Mesothelial cell of epicardium (in vitro differentiated cells): ENCODE measurements at regions not wholly inside any gene's neighbourhood (a gene's known extent, or its start where the extent isn't known, plus 50 kb on each side); places are given as distances from the start of the nearest gene placed in this dataset.
"Not testable (repeated sequence)": the region's sequence is repeated elsewhere in the genome, so short reads cannot be mapped to it uniquely, and the experiment has no call there.

Experiments used
- DNase-seq, 2 experiments: peaks; one replicate each; pipeline ENCODE4 v3.0.0; 2021; ENCODE audit warnings: low spot score in 2 of 2; ENCODE audit not compliant: unreplicated experiment in 2 of 2
- H3K27ac Mint-ChIP-seq: 2 replicates; pipeline ENCODE4 v1.8.0; 2021; ENCODE audit warnings: mixed read lengths
- H3K27me3 Mint-ChIP-seq: 2 replicates; pipeline ENCODE4 v1.8.0; 2021; ENCODE audit warnings: low read depth, mixed read lengths
- H3K36me3 Mint-ChIP-seq: 2 replicates; pipeline ENCODE4 v1.8.0; 2021; ENCODE audit warnings: mixed read lengths
- H3K4me1 Mint-ChIP-seq: 2 replicates; pipeline ENCODE4 v1.8.0; 2021; ENCODE audit warnings: mixed read lengths
- H3K4me3 Mint-ChIP-seq: 2 replicates; pipeline ENCODE4 v1.8.0; 2021; ENCODE audit warnings: mild to moderate bottlenecking, moderate library complexity, mixed read lengths
- H3K9me3 Mint-ChIP-seq: 2 replicates; pipeline ENCODE4 v1.8.0; 2021; ENCODE audit warnings: mixed read lengths
- TF ChIP-seq, protein P1 (sequence below): fragments of 200-600 bp; sonication (generic); IDR thresholded peaks from one replicate; pipeline ENCODE4 v1.5.0; 2021; ENCODE audit warnings: antibody characterized with exemption; ENCODE audit not compliant: unreplicated experiment

DNA sequence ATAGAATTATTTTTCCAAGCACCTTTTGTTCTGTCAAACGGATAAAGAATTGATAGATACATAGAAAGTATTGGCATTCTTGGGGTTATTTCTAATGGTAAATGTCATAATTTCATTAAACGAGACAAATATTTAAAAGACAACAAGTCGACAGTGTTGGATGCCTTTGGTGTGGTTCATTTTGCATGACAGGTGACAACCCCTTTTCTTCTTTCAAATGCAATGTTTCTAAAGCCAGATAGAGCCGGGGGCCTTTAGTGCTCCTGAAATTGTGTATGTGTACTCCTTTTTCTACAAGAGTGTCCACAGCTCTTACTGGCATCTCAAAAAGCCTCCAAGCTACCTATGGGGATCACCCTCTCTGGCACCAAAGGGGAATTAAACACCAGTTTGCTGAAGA lies 350.8 kb upstream of the ID2 start:
- H3K9me3 Mint-ChIP-seq: peaks cover 4% of the 10 kb centered on the region
- TF ChIP-seq, protein P1, sequence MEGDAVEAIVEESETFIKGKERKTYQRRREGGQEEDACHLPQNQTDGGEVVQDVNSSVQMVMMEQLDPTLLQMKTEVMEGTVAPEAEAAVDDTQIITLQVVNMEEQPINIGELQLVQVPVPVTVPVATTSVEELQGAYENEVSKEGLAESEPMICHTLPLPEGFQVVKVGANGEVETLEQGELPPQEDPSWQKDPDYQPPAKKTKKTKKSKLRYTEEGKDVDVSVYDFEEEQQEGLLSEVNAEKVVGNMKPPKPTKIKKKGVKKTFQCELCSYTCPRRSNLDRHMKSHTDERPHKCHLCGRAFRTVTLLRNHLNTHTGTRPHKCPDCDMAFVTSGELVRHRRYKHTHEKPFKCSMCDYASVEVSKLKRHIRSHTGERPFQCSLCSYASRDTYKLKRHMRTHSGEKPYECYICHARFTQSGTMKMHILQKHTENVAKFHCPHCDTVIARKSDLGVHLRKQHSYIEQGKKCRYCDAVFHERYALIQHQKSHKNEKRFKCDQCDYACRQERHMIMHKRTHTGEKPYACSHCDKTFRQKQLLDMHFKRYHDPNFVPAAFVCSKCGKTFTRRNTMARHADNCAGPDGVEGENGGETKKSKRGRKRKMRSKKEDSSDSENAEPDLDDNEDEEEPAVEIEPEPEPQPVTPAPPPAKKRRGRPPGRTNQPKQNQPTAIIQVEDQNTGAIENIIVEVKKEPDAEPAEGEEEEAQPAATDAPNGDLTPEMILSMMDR: no peak
- H3K27me3 Mint-ChIP-seq: no peaks in the 10 kb centered on the region
- H3K4me1 Mint-ChIP-seq: peaks cover 12% of the 10 kb centered on the region
- no peak for DNase-seq
- H3K27ac Mint-ChIP-seq: no peak overlapping the region
- H3K36me3 Mint-ChIP-seq: no peaks in the 10 kb centered on the region
- H3K4me3 Mint-ChIP-seq: no peak overlapping the region

DNA sequence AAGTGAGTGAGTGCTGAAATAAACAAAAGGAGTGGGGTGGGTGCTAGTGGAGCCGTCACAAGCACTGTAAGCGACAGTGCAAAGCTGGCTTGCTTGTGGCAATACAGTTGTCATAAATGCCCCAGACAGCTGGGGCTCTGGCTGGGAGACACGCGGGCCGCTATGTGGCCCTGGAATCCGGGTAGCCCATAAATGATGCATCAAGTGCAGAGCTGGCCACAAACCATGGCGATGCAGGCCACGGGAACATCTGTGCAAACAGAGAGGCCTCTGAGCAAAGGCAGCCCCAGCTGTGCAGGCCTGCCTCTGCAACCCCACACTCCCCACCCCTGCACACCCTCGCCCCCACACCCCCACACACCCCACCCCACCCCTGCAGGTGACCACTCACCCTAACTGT lies 349.2 kb upstream of the ID2 start:
- no peak overlapping the region for H3K4me3 Mint-ChIP-seq
- no peaks in the 10 kb centered on the region for H3K27me3 Mint-ChIP-seq
- H3K9me3 Mint-ChIP-seq: peaks cover 4% of the 10 kb centered on the region
- H3K27ac Mint-ChIP-seq: no peak overlapping the region
- H3K4me1 Mint-ChIP-seq: peaks cover 17% of the 10 kb centered on the region
- TF ChIP-seq, protein P1: no peak
- H3K36me3 Mint-ChIP-seq: no peaks in the 10 kb centered on the region
- DNase-seq: no peak

DNA sequence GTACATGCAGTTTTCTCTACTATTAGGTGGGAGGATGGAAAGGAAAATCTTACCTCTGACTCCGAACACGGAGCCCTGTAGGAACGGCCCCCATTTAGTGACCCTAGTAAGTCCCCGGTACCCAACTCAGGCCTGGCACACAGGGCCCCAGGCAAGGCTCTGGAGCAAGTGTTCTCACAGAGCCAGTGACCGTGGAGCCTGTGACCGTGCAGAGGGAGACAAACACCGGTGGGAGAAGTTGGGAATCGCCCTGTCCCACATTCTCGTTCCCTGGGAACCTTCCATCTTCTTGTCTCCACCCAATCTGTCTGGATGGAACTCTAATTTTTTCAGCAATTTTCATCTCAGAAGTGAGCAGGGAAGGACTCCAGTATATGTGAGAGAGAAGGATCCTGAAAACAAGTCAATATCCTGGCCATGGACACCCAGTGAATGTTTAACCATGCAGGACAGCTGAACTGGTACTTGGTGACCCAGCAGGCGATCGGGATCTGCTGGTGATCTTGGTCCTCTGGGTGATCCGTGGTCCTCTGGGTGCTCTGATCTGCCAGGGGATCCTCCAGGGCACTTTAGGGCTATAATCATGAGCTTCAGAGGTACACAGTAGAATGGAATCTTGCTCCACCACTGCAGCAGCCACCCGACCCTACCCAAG lies 348.6 kb upstream of the ID2 start:
- TF ChIP-seq, protein P1: no peak
- H3K4me1 Mint-ChIP-seq: peaks cover 23% of the 10 kb centered on the region
- no peaks in the 10 kb centered on the region for H3K27me3 Mint-ChIP-seq
- DNase-seq: no peak
- H3K9me3 Mint-ChIP-seq: peaks cover 4% of the 10 kb centered on the region
- H3K27ac Mint-ChIP-seq: no peak overlapping the region
- no peaks in the 10 kb centered on the region for H3K36me3 Mint-ChIP-seq
- H3K4me3 Mint-ChIP-seq: no peak overlapping the region

DNA sequence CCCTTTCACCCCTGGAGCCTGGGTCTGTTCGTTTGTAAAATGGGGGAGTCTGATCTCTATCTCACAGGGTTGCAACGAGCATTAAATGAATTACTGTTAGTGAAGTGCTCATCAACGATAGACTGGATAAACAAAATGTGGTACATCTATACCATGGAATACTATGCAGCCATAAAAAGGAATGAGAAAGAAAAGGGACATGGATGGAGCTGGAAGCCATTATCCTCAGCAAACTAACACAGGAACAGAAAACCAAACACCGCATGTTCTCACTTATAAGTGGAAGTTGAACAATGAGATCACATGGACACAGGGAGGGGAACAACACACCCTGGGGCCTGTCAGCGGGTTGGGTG lies 348.0 kb upstream of the ID2 start:
- not testable (repeated sequence) for H3K27me3 Mint-ChIP-seq, DNase-seq, H3K4me3 Mint-ChIP-seq, H3K36me3 Mint-ChIP-seq, H3K27ac Mint-ChIP-seq, H3K9me3 Mint-ChIP-seq
- H3K4me1 Mint-ChIP-seq: peaks cover 28% of the 10 kb centered on the region

DNA sequence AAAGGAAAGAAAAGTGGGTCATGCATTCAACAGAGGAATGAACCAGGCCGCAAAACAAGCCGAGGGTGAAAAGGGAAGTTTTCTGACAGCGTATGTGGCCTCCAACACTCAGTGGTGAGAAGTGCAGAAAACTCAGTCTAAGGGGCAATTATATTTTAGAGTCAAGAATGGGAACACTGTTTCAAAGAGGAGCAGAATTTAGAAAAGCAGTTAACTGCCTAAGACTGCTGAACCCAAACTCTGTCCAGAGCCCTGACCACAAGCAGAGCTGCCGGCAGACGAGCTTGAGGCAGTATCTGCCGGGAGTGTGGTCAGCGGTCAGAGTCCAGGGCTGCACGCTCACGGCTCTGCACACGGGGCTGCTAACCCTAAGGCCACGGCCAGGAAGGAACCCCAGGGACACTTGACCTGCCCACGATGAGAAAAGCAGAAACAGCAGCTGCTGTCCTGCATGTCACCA lies 347.0 kb upstream of the ID2 start:
- H3K4me1 Mint-ChIP-seq: peaks cover 28% of the 10 kb centered on the region
- peaks cover 4% of the 10 kb centered on the region for H3K9me3 Mint-ChIP-seq
- no peaks in the 10 kb centered on the region for H3K27me3 Mint-ChIP-seq
- no peaks in the 10 kb centered on the region for H3K36me3 Mint-ChIP-seq
- no peak for DNase-seq
- H3K27ac Mint-ChIP-seq: no peak overlapping the region
- TF ChIP-seq, protein P1: no peak
- H3K4me3 Mint-ChIP-seq: no peak overlapping the region

DNA sequence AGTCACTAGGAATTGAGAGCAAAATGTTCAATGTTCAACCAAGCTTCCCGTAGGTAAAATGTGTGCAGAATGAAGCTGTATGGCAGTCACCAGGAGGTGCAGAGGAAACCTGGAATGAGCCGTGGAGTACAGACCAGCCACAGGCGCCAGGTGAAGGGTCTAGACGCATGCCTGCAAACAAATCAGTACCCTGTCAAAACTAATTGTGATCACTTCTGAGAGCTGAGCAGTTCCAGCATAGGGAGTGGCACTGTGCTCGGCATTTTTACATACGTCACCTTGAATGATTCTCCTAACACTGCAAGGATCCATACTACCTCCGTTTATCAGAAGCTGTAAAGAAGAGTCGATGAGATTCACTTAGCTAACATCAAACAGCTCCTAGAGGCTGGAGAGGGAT lies 346.1 kb upstream of the ID2 start:
- Mint-ChIP-seq H3K36me3 (no peaks in the 10 kb centered on the region), H3K27ac (no peak overlapping the region), H3K27me3 (no peaks in the 10 kb centered on the region), H3K4me3 (no peak overlapping the region), H3K9me3 (peaks cover 5% of the 10 kb centered on the region), H3K4me1 (peaks cover 23% of the 10 kb centered on the region)
- TF ChIP-seq, protein P1: no peak
- DNase-seq: no peak
